NT2/D1 (cell line): ENCODE measurements at regions not wholly inside any gene's neighbourhood (a gene's known extent, or its start where the extent isn't known, plus 50 kb on each side); places are given as distances from the start of the nearest gene placed in this dataset.

Experiments used
- DNase-seq: peaks from one replicate; pipeline ENCODE4 v3.0.0-alpha.2; 2011; ENCODE audit warnings: low read depth, low spot score
- H3K27me3 ChIP-seq: 2 replicates; pipeline ENCODE4 v1.6.0; 2011; ENCODE audit warnings: mild to moderate bottlenecking; ENCODE audit not compliant: insufficient read length, insufficient read depth
- H3K36me3 ChIP-seq: 2 replicates; pipeline ENCODE4 v1.6.1; 2011; ENCODE audit warnings: mild to moderate bottlenecking, low read length, mixed read lengths; ENCODE audit not compliant: insufficient read depth, insufficient read length
- H3K4me1 ChIP-seq: 2 replicates; pipeline ENCODE4 v1.5.1; 2011; ENCODE audit not compliant: insufficient read depth, insufficient read length
- H3K4me3 ChIP-seq: 2 replicates; pipeline ENCODE4 v1.5.1; 2011; ENCODE audit warnings: low read depth; ENCODE audit not compliant: insufficient read length
- H3K9ac ChIP-seq: 2 replicates; pipeline ENCODE4 v1.6.0; 2011; ENCODE audit warnings: low read depth; ENCODE audit not compliant: insufficient read length
- H3K9me3 ChIP-seq: 2 replicates; pipeline ENCODE4 v1.5.1; 2011; ENCODE audit warnings: mild to moderate bottlenecking, low read length; ENCODE audit not compliant: insufficient read depth
- SUZ12 ChIP-seq: IDR thresholded peaks from 2 replicates; pipeline ENCODE4 v1.6.1; 2011; ENCODE audit not compliant: insufficient read length, insufficient read depth; ENCODE audit errors: extremely low read depth
- YY1 ChIP-seq: IDR thresholded peaks from 2 replicates; pipeline ENCODE4 v1.6.1; 2011; ENCODE audit not compliant: insufficient read length, insufficient read depth
- ZNF274 ChIP-seq: IDR thresholded peaks from 2 replicates; pipeline ENCODE4 v1.6.1; 2011; ENCODE audit warnings: mild to moderate bottlenecking, low read depth, low read length

- no peak for DNase-seq
- H3K4me3 ChIP-seq = no peak overlapping the region
- H3K27me3 ChIP-seq = peaks cover 27% of the 10 kb centered on the region
- H3K4me1 ChIP-seq = peaks cover 22% of the 10 kb centered on the region
- H3K36me3 ChIP-seq = no peaks in the 10 kb centered on the region
- TF ChIP-seq YY1 = no peak
- H3K9me3 ChIP-seq = no peaks in the 10 kb centered on the region
- no peak overlapping the region for H3K9ac ChIP-seq
Observed at GRCh38 chr17:79189305-79189704, 114.7 kb downstream of the ENGASE start.

- no peaks in the 10 kb centered on the region for H3K36me3 ChIP-seq
- H3K9me3 ChIP-seq = no peaks in the 10 kb centered on the region
- no peak overlapping the region for H3K9ac ChIP-seq
- TF ChIP-seq ZNF274 (no peak), SUZ12 (no peak), YY1 (no peak)
- DNase-seq = no peak
- H3K4me1 ChIP-seq = peaks cover 24% of the 10 kb centered on the region
- no peak overlapping the region for H3K4me3 ChIP-seq
- peaks cover 33% of the 10 kb centered on the region for H3K27me3 ChIP-seq
Observed at GRCh38 chr17:79188685-79189084, 114.1 kb downstream of the ENGASE start.

DNA sequence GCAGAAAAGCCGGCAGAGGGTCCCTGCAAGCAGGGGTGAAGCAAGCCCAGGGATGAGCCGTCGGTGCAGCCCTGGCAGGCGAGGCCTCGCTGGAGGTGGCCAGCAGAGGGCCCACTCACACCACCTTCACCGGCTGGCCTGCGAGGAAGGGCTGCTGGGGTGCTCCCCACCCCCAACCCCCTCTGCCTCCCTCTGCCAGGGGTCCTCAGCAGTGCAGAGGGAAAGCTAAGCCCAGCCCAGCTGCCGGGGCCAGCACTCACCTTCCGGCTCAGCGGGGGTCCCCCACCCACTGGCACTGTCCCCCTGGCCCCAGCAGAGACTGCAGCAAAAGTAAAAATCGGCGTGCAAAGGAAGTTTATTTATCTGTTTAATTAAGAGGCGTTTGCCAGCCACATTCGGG, 113.4 kb downstream of the ENGASE start:
- H3K9me3 ChIP-seq = no peaks in the 10 kb centered on the region
- peak; percentile 47 for DNase-seq
- H3K4me3 ChIP-seq = no peak overlapping the region
- TF ChIP-seq YY1 = no peak
- TF ChIP-seq ZNF274 = no peak
- no peak for TF ChIP-seq SUZ12
- no peak overlapping the region for H3K9ac ChIP-seq
- H3K36me3 ChIP-seq = no peaks in the 10 kb centered on the region
- peaks cover 34% of the 10 kb centered on the region for H3K27me3 ChIP-seq
- peaks cover 23% of the 10 kb centered on the region for H3K4me1 ChIP-seq

GRCh38 chr17:79187186-79187585, 112.6 kb downstream of the ENGASE start:
- Histone ChIP-seq H3K9ac (peak overlapping the region; percentile 29), H3K9me3 (no peaks in the 10 kb centered on the region), H3K36me3 (no peaks in the 10 kb centered on the region), H3K4me3 (no peak overlapping the region), H3K27me3 (peaks cover 34% of the 10 kb centered on the region), H3K4me1 (peaks cover 20% of the 10 kb centered on the region)
- TF ChIP-seq ZNF274 (no peak), YY1 (no peak), SUZ12 (no peak)
- DNase-seq = no peak

DNA sequence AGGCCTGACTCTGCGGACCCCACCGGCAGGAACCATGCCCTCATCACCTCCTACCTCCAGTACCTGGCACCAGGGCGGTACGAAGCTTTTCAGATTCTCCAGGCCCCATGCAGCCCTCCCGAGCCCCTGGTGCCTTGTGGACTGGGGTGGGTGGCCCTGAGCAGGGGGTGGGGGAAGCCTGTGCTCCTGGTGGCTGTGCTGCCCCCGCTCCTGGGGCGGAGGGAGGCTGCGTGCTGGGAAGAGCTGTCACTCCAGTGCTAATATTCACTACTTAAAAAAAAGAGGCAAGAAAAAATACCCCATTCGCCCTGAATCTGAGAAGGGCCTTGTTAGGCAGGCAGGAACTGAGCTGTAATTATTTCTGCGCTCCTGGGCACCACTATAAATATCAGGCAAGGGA, 111.8 kb downstream of the ENGASE start:
- Histone ChIP-seq H3K4me3 (no peak overlapping the region), H3K4me1 (peaks cover 14% of the 10 kb centered on the region), H3K27me3 (peaks cover 29% of the 10 kb centered on the region), H3K9me3 (no peaks in the 10 kb centered on the region), H3K36me3 (no peaks in the 10 kb centered on the region), H3K9ac (no peak overlapping the region)
- DNase-seq = no peak
- TF ChIP-seq ZNF274 (no peak), SUZ12 (no peak), YY1 (no peak)

DNA sequence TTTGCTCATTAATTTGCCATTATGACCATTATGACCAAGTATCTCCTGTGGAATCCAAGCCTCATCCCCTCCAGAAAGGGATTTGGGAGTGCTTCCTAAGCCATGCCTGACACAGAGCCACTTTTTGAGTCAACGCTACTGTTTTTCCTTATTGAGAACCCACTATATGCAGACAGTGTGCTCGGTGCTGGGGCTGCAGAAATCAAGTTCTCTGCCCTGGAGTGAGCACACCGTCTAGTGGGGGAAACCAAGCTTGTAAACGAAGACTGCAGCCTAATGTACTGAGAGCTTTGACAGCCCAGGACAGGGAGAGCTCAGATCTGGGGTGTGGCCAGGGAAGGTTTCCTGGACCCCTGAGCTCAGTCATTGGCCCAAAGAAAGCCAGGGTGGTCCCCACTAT, 111.0 kb downstream of the ENGASE start:
- TF ChIP-seq YY1 (no peak), ZNF274 (no peak), SUZ12 (no peak)
- Histone ChIP-seq H3K4me1 (peaks cover 14% of the 10 kb centered on the region), H3K27me3 (peaks cover 23% of the 10 kb centered on the region)

DNA sequence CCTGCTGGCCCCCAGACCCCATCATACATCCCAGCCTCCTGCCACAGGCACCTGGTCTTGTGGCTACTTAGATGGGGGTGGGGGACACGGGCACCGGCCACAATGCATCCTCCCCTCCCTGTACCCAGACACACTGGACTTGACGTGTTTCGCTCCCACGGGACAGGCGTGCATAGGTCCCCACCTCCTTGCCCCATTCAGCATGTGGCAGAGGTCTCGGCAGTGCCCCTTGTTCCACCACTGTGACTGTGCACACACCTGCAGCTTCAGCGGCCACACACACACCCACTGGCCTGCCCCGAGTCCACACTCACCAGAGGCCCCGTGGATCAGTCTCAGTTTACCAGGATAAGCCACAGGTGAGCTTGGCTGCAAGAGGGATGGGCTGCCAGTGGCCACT, 109.6 kb downstream of the ENGASE start:
- TF ChIP-seq YY1 (no peak), SUZ12 (no peak), ZNF274 (no peak)
- peak overlapping the region; percentile 79 for H3K4me3 ChIP-seq
- H3K9me3 ChIP-seq = no peaks in the 10 kb centered on the region
- no peak for DNase-seq
- peak overlapping the region; percentile 89 for H3K9ac ChIP-seq
- H3K4me1 ChIP-seq = peaks cover 16% of the 10 kb centered on the region
- H3K27me3 ChIP-seq = peaks cover 22% of the 10 kb centered on the region
- no peaks in the 10 kb centered on the region for H3K36me3 ChIP-seq

More for the DNA sequence above, 111.0 kb downstream of the ENGASE start:
- no peak for DNase-seq
- Histone ChIP-seq H3K4me3 (no peak overlapping the region), H3K9ac (no peak overlapping the region), H3K9me3 (no peaks in the 10 kb centered on the region), H3K36me3 (no peaks in the 10 kb centered on the region)
